CD4-positive, alpha-beta T cell treated with Interferon alpha-2 for 1 hour (primary cell): ENCODE measurements at regions not wholly inside any gene's neighbourhood (a gene's known extent, or its start where the extent isn't known, plus 50 kb on each side); places are given as distances from the start of the nearest gene placed in this dataset.
"Not testable (repeated sequence)": the region's sequence is repeated elsewhere in the genome, so short reads cannot be mapped to it uniquely, and the experiment has no call there.

Source experiments
- DNase-seq, 2 donors: peaks; one replicate each; pipeline ENCODE4 v3.0.0-alpha.2; 2020 to 2022

GRCh38 chrX:35221391-35221790 lies 278.8 kb downstream of the FAM47B start:
- not testable (repeated sequence) for DNase-seq

- DNase-seq: no peak
Observed at GRCh38 chrX:35244088-35244741, 301.6 kb downstream of the FAM47B start.

GRCh38 chrX:35244796-35245508 lies 302.4 kb downstream of the FAM47B start:
- DNase-seq: no peak

- no peak for DNase-seq
Observed at GRCh38 chrX:35251226-35251625, 308.6 kb downstream of the FAM47B start.

- DNase-seq: no peak
Observed at GRCh38 chrX:35276115-35276514, 333.5 kb downstream of the FAM47B start.

GRCh38 chrX:35285289-35285962 lies 342.8 kb downstream of the FAM47B start:
- DNase-seq: no peak

GRCh38 chrX:35288657-35289056 lies 346.1 kb downstream of the FAM47B start:
- DNase-seq: no peak

- no peak for DNase-seq
Observed at GRCh38 chrX:35289952-35290351, 347.4 kb downstream of the FAM47B start.

GRCh38 chrX:35291013-35291412 lies 348.4 kb downstream of the FAM47B start:
- no peak for DNase-seq

GRCh38 chrX:35292522-35292921 lies 349.9 kb downstream of the FAM47B start:
- no peak for DNase-seq

- not testable (repeated sequence) for DNase-seq
Observed at GRCh38 chrX:35305037-35305436, 362.4 kb downstream of the FAM47B start.

GRCh38 chrX:35339796-35340195 lies 397.2 kb downstream of the FAM47B start:
- no peak for DNase-seq

GRCh38 chrX:35340465-35340864 lies 397.9 kb downstream of the FAM47B start:
- no peak for DNase-seq

GRCh38 chrX:35351212-35351611 lies 408.6 kb downstream of the FAM47B start:
- DNase-seq: no peak

- DNase-seq: no peak
Observed at GRCh38 chrX:35351795-35352483, 409.3 kb downstream of the FAM47B start.

- DNase-seq: no peak
Observed at GRCh38 chrX:35357656-35358055, 415.1 kb downstream of the FAM47B start.

- no peak for DNase-seq
Observed at GRCh38 chrX:35362866-35363265, 420.3 kb downstream of the FAM47B start.

GRCh38 chrX:35374116-35374515 lies 424.0 kb upstream of the MAGEB16 start:
- DNase-seq: no peak

- DNase-seq: no peak
Observed at GRCh38 chrX:35380808-35381700, 417.1 kb upstream of the MAGEB16 start.

- not testable (repeated sequence) for DNase-seq
Observed at GRCh38 chrX:35381709-35382108, 416.4 kb upstream of the MAGEB16 start.

- no peak for DNase-seq
Observed at GRCh38 chrX:35382966-35383365, 415.2 kb upstream of the MAGEB16 start.

- DNase-seq: no peak
Observed at GRCh38 chrX:35392232-35392631, 405.9 kb upstream of the MAGEB16 start.
